ENCODE measurements at regions not wholly inside any gene's neighbourhood (a gene's known extent, or its start where the extent isn't known, plus 50 kb on each side); places are given as distances from the start of the nearest gene placed in this dataset.

- Histone ChIP-seq H3K79me2 (ENCODE audit: control insufficient read depth, insufficient read depth, low read length) (no peaks in the 10 kb centered on the region), H3K27me3 (ENCODE audit: control insufficient read depth in 2 of 2, insufficient read depth in 2 of 2, low read length in 2 of 2) (no peaks in the 10 kb centered on the region), H4K20me1 (replicated peaks; ENCODE audit: control insufficient read depth, extremely low read depth, insufficient read depth, low read length) (no peaks in the 10 kb centered on the region), H3K4me1 (ENCODE audit: control insufficient read depth, extremely low read depth, insufficient read depth, low read length) (no peaks in the 10 kb centered on the region), H3K9me3 (replicated peaks; ENCODE audit: control insufficient read depth, insufficient read depth, low read length) (peaks cover 3% of the 10 kb centered on the region), H2AFZ (ENCODE audit: low read depth, low read length) (no peak overlapping the region), H3K4me3 (replicated peaks in 1 of 3; ENCODE audit: insufficient read depth in 1 of 3, low read depth in 1 of 3, low read length in 3 of 3) (no peak overlapping the region), H3K4me2 (ENCODE audit: insufficient read depth, low read length) (no peak overlapping the region), H3K36me3 (ENCODE audit: control insufficient read depth in 2 of 2, extremely low read depth in 1 of 2, insufficient read depth in 2 of 2, low read length in 2 of 2) (no peaks in the 10 kb centered on the region), H3K9me1 (replicated peaks; ENCODE audit: control insufficient read depth, extremely low read depth, insufficient read depth, low read length) (no peaks in the 10 kb centered on the region), H3K9ac (replicated peaks; ENCODE audit: extremely low read depth, insufficient read depth, low read length) (no peak overlapping the region), H3K27ac (ENCODE audit: insufficient read depth, low read depth, low read length) (no peak overlapping the region)
- DNase-seq (ENCODE audit: low read depth, low spot score) (no peak), FAIRE-seq (no peak)
- CTCF ChIA-PET = no interaction called here
- POLR2A ChIA-PET = no interaction called here
- intact Hi-C loops (cut with micrococcal nuclease) (no loop called here), dilution Hi-C loops (cut with MboI; ENCODE audit: extremely low pct_ligation_motif_present, low sequenced_read_pairs) (no loop called here)
- no peak for TF ChIP-seq FOS (IDR thresholded peaks at IDR 0.05; ENCODE audit: borderline replicate concordance, insufficient read depth, low read length)
- TF ChIP-seq POLR2AphosphoS5 (IDR thresholded peaks at IDR 0.05; ENCODE audit: insufficient read depth, low read depth, low read length) = no peak
- no peak for TF ChIP-seq EZH2 (IDR thresholded peaks at IDR 0.05; ENCODE audit: borderline replicate concordance, low read depth, low read length, severe bottlenecking)
- no peak for TF ChIP-seq MYC (IDR thresholded peaks at IDR 0.05; ENCODE audit: low read depth, low read length)
- TF ChIP-seq GATA2 (IDR thresholded peaks at IDR 0.05; ENCODE audit: insufficient read depth, insufficient read length, low read depth, low read length) = no peak
- no peak for TF ChIP-seq JUN (IDR thresholded peaks at IDR 0.05; ENCODE audit: borderline replicate concordance, insufficient read depth, insufficient read length, low read depth)
- no peak for TF ChIP-seq POLR2A (IDR thresholded peaks at IDR 0.05; ENCODE audit: low read depth, low read length)
- BruUV-seq (replicated peaks) = no TSS peak
Observed at GRCh38 chr2:604385-604784, 72.8 kb downstream of the TMEM18 start.

- no peaks in the 10 kb centered on the region for H3K79me2 ChIP-seq (ENCODE audit: control insufficient read depth, insufficient read depth, low read length)
- DNase-seq (ENCODE audit: low read depth, low spot score) (no peak), FAIRE-seq (no peak)
- no peaks in the 10 kb centered on the region for H3K36me3 ChIP-seq (ENCODE audit: control insufficient read depth in 2 of 2, extremely low read depth in 1 of 2, insufficient read depth in 2 of 2, low read length in 2 of 2)
- H4K20me1 ChIP-seq (replicated peaks; ENCODE audit: control insufficient read depth, extremely low read depth, insufficient read depth, low read length) = no peaks in the 10 kb centered on the region
- CTCF ChIA-PET = no interaction called here
- BruUV-seq (replicated peaks) = no TSS peak
- no peak overlapping the region for H3K27ac ChIP-seq (ENCODE audit: insufficient read depth, low read depth, low read length)
- H3K9ac ChIP-seq (replicated peaks; ENCODE audit: extremely low read depth, insufficient read depth, low read length) = no peak overlapping the region
- H3K4me2 ChIP-seq (ENCODE audit: insufficient read depth, low read length) = no peak overlapping the region
- dilution Hi-C loops (cut with MboI; ENCODE audit: extremely low pct_ligation_motif_present, low sequenced_read_pairs) = no loop called here
- no peak overlapping the region for H3K4me3 ChIP-seq (replicated peaks in 1 of 3; ENCODE audit: insufficient read depth in 1 of 3, low read depth in 1 of 3, low read length in 3 of 3)
- no peaks in the 10 kb centered on the region for H3K4me1 ChIP-seq (ENCODE audit: control insufficient read depth, extremely low read depth, insufficient read depth, low read length)
- H2AFZ ChIP-seq (ENCODE audit: low read depth, low read length) = no peak overlapping the region
- TF ChIP-seq POLR2A (IDR thresholded peaks at IDR 0.05; ENCODE audit: low read depth, low read length) (no peak), EZH2 (IDR thresholded peaks at IDR 0.05; ENCODE audit: borderline replicate concordance, low read depth, low read length, severe bottlenecking) (no peak), JUN (IDR thresholded peaks at IDR 0.05; ENCODE audit: borderline replicate concordance, insufficient read depth, insufficient read length, low read depth) (no peak), CTCF (IDR thresholded peaks at IDR 0.05; ENCODE audit: extremely low read depth in 1 of 2, insufficient read depth in 1 of 2, low read depth in 1 of 2, low read length in 2 of 2) (no peak), POLR2AphosphoS5 (IDR thresholded peaks at IDR 0.05; ENCODE audit: insufficient read depth, low read depth, low read length) (no peak), MYC (IDR thresholded peaks at IDR 0.05; ENCODE audit: low read depth, low read length) (no peak), MAX (IDR thresholded peaks at IDR 0.05; ENCODE audit: insufficient read depth, insufficient read length) (no peak)
- no peaks in the 10 kb centered on the region for H3K9me1 ChIP-seq (replicated peaks; ENCODE audit: control insufficient read depth, extremely low read depth, insufficient read depth, low read length)
- POLR2A ChIA-PET = no interaction called here
- peaks cover 3% of the 10 kb centered on the region for H3K9me3 ChIP-seq (replicated peaks; ENCODE audit: control insufficient read depth, insufficient read depth, low read length)
- intact Hi-C loops (cut with micrococcal nuclease) = no loop called here
- H3K27me3 ChIP-seq (ENCODE audit: control insufficient read depth in 2 of 2, insufficient read depth in 2 of 2, low read length in 2 of 2) = no peaks in the 10 kb centered on the region
Observed at GRCh38 chr2:603869-604268, 73.3 kb downstream of the TMEM18 start.

All from endothelial cell of umbilical vein (primary cell).